22Rv1 (cell line): ENCODE measurements at regions not wholly inside any gene's neighbourhood (a gene's known extent, or its start where the extent isn't known, plus 50 kb on each side); places are given as distances from the start of the nearest gene placed in this dataset.

Experiments
- H3K27ac ChIP-seq: fragments of 450-650 bp; 2 replicates; pipeline ENCODE4 v1.5.1; 2017
- CTCF ChIP-seq: fragments of 450-650 bp; IDR thresholded peaks from 2 replicates; pipeline ENCODE4 v1.5.1; 2017; ENCODE audit warnings: mild to moderate bottlenecking
- ZFX ChIP-seq: fragments of 450-650 bp; IDR thresholded peaks from 2 replicates; pipeline ENCODE4 v1.6.1; 2017; ENCODE audit warnings: antibody characterized with exemption, borderline replicate concordance

- no peak overlapping the region for H3K27ac ChIP-seq
- TF ChIP-seq ZFX (no peak), CTCF (no peak)
These were observed 175.4 kb upstream of the IGSF21 start for GRCh38 chr1:17932164-17932563.

GRCh38 chr1:17933501-17933900, 174.1 kb upstream of the IGSF21 start:
- TF ChIP-seq ZFX (no peak), CTCF (no peak)
- no peak overlapping the region for H3K27ac ChIP-seq

GRCh38 chr1:17933971-17934370, 173.6 kb upstream of the IGSF21 start:
- H3K27ac ChIP-seq: no peak overlapping the region
- TF ChIP-seq ZFX: no peak
- TF ChIP-seq CTCF: no peak

GRCh38 chr1:17935230-17935629, 172.4 kb upstream of the IGSF21 start:
- TF ChIP-seq ZFX: no peak
- no peak for TF ChIP-seq CTCF
- no peak overlapping the region for H3K27ac ChIP-seq

GRCh38 chr1:17941431-17942189, 166.0 kb upstream of the IGSF21 start:
- no peak overlapping the region for H3K27ac ChIP-seq
- TF ChIP-seq ZFX (no peak), CTCF (no peak)

GRCh38 chr1:17943506-17943905, 164.1 kb upstream of the IGSF21 start:
- no peak for TF ChIP-seq CTCF
- TF ChIP-seq ZFX: no peak
- H3K27ac ChIP-seq: no peak overlapping the region

- H3K27ac ChIP-seq: no peak overlapping the region
- TF ChIP-seq ZFX: no peak
- no peak for TF ChIP-seq CTCF
These were observed 163.0 kb upstream of the IGSF21 start for GRCh38 chr1:17944646-17945045.
